Stimulated activated CD8-positive, alpha-beta memory T cell treated with anti-CD3 and anti-CD28 coated beads, Interleukin-15, amount 100 ng/mL, for 24 hours (primary cell): ENCODE measurements at regions not wholly inside any gene's neighbourhood (a gene's known extent, or its start where the extent isn't known, plus 50 kb on each side); places are given as distances from the start of the nearest gene placed in this dataset.

ENCODE experiments used
- DNase-seq: peaks from one replicate; pipeline ENCODE4 v3.0.0-alpha.2; 2020; ENCODE audit warnings: low read depth

DNA sequence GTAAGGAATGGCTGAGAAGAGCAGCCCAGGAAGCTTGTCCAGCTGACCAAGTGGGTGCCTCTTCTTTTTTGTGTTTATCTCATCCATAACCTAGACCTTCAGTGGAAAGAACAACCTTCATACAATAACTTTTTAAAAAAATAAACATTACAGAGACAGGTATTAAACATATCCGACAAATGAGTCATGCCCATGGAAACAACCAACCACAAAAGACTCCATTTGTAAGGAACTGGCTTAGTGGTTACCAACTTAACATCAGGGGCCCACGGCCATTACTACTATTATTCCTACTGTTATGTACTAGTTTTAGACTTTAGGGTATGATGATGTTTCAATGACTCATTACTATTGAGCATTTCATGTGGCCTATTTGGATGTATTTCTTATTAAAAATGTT lies 191.7 kb upstream of the SERP2 start:
- no peak for DNase-seq

DNA sequence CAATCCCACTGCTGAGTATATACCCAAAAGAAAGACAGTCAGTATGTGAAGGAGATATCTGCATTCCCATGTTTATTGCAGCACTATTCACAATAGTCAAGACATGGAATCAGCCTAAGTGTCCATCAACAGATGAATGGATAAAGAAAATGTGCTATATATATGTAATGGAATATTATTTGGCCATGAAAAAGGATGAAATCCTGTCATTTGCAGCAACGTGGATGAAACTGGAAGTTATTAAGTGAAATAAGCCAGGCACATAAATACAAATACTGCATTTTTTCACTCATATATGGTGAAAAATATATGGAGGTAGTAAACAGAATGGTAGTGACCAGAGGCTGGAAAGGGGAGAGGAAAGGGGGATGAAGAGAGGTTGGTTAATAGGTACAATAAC lies 188.9 kb upstream of the SERP2 start:
- DNase-seq = no peak

DNA sequence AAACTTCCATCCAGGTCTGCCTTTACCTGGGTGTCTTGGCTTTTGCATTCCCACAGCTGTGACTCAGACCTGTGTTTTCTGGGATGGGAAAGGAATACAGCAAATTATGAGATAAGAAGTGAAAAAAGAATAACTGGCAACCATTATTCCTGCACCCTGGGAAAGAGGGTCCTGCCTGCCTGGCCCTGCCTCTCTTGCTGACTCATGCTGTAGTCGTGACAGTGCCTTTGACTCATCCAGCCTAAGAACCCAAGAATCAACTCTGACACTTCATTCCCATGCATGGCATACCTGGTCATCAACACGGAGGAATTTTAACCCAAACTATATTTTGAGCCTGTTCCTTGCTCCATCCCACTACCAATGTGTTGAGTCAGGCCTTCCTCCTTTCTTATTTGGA lies 185.4 kb upstream of the SERP2 start:
- no peak for DNase-seq

DNA sequence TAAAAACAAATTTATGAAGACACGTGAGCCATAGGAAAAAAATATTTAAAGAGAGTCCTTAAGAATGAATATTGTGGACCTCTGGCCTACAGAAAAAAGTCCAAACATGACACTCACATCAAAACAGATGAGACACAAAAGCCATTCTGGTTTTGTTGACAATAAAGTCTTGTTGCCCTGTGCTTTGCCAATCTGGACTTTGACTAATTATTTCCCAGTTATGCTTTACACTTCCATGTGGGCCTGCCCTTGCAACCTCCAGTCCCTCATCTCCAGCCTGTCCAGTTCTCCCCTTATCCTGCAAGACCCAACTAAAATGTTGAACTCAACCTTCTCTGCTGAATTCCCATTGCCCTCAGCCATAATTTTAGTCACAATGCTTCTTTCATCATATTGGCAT lies 184.5 kb upstream of the SERP2 start:
- DNase-seq = no peak

DNA sequence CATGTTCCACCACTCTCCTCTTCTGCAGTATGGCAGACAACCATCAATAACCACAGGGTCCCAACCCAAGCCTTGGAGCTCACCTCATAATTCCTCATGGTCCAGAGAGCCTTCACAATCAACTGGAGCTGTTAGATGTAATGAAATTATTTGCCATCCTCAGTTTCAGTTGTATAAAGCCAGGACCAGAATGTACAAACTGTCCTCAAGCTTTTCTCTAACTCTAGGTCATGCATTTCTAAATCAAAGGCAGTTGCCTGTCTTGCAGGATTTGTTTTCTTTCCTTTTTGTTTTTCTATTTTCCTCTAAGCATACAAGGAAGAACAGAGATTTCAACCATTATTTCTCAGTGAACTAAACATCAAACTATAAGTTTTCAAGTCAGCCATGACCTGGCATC lies 182.5 kb upstream of the SERP2 start:
- DNase-seq = no peak

GRCh38 chr13:44191504-44192171 lies 182.0 kb upstream of the SERP2 start:
- no peak for DNase-seq

- no peak for DNase-seq
Measured at GRCh38 chr13:44193731-44194130, 179.9 kb upstream of the SERP2 start.

DNA sequence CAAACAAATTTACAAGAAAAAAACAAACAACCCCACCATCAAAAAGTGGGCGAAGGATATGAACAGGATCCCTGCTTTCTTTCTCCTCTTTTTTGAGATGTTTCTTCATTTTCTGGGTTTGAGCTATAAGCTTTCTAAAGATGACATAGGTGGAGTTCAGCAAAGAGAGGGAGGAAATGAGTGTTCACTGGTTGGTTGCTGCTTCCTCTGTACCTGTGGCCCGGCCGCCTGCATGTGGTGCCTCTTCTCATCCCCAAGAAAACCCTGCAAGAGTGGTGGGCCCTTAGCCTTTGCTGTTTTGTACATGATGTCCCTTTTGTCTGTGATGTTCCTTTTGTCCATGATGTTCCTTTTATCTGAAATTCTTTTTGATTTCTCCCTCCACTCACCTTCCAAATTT lies 178.4 kb upstream of the SERP2 start:
- DNase-seq = no peak

DNA sequence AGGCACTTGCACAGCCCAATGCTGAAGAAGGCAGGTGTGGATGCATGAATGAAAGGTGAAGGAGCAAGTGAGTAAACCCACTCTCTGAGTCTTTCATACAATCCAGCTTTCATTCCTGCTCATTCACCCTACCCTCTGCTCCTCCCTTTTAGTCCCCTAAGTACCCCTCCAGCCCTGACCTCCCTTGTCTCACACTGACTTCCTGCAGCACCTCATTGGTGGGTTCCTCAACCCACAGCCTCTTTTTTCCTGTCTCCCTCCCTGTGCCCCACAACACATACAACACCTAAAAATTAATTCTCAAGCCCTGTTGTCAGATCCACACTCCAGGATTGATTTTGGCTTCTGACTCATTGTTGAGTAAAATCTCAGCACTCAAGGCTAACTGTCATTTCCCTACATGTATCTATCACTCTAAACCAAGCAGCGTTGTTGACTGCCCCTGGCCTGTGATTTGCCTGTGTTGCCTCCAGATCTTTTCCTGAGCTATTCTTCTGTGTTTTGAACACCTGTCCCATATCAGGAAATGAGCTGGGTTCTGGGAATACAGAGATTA lies 177.3 kb upstream of the SERP2 start:
- no peak for DNase-seq

GRCh38 chr13:44197791-44198770 lies 175.5 kb upstream of the SERP2 start:
- DNase-seq = no peak

GRCh38 chr13:44198826-44199225 lies 174.8 kb upstream of the SERP2 start:
- no peak for DNase-seq

DNA sequence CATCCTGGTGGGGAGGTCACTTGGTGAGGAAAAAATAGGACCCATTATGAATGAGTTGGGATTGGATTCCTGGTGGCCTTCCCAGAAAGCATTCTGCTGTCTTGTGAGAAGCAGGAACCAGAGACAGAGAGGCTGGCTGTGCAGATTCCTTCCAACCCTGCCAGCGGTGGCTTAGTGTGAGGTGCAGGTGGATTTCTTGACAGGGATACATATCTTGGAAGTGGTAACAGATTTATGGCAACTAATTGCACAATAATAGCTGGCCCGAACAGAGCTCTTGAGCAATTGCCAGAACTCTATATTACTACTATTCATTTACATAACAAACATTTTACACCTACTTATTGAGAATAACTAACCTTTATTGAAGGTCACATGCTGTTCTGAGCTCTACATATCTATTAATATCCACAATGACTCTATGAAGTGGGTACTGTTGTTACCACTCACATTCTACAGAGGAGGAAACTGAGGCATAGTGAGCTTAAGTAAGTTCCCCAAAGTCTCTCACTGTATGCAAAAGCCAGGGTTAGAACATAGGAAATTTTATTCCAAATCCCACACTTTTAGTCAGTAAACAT lies 173.9 kb upstream of the SERP2 start:
- DNase-seq = no peak

- DNase-seq = no peak
Measured at GRCh38 chr13:44206434-44206833, 167.2 kb upstream of the SERP2 start.

GRCh38 chr13:44207476-44207875 lies 166.1 kb upstream of the SERP2 start:
- DNase-seq = no peak

DNA sequence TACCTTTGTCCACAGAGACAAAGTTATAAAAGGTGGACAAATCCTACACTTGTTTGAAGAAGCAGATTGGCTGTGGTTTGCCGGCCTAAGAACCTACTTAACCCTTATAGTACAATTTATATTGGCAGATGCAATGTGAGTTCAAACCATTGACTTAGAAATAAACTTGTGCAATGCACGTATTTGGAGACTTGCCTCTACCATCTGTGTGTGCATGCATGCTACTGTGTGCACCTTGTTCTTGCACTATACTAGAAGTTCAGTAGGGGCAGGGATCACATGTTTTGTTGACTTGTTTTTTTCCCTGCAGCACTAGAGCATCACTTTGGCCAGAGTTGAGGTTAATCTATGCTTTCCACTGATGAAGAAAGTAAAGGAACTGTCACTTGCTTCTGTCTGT lies 163.1 kb upstream of the SERP2 start:
- no peak for DNase-seq

- no peak for DNase-seq
Measured at GRCh38 chr13:44211286-44211685, 162.3 kb upstream of the SERP2 start.

- DNase-seq = no peak
Measured at GRCh38 chr13:44211704-44212346, 161.8 kb upstream of the SERP2 start.

GRCh38 chr13:44212633-44213396 lies 160.8 kb upstream of the SERP2 start:
- no peak for DNase-seq

DNA sequence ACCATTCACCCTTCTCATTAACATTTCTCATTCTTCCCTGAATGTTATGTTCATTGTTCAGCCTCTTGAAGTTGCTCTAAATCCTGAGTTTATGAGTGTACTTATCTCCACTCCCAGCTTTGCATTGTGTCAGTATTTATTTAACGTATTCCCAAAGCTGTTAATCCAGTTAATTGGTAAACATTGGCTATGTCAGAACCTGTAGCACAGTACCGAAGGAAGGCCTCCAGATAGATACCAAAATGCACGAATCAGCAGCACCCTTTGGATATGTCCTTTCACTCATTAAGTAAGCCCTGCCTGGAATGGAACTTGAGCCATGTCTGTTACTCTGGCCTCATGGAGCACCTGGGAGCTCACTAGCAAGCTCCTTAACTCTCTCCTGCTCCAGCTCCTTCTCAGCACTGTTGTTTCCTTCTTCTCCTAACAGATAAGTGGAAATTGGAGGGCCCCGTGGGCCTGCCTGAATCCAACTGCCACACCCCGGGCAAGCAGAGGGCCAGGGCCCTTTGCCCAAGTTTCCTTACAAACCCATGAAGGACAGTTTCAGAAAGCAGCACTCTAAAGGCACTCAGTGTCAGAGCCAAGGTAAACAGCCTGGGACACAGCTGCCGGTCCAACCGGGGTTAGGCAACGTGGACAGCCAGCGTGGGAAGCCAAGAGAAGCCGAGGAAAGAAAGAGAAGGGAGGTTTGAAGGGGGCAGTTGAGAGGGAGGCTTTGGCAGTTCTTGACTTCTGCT lies 155.0 kb upstream of the SERP2 start:
- no peak for DNase-seq
